NCI-H2171 (cell line): ENCODE measurements at regions not wholly inside any gene's neighbourhood (a gene's known extent, or its start where the extent isn't known, plus 50 kb on each side); places are given as distances from the start of the nearest gene placed in this dataset.
A peak's percentile ranks its signal among the peaks of the same experiment; 100 is the strongest.
"Not testable (repeated sequence)": the region's sequence is repeated elsewhere in the genome, so short reads cannot be mapped to it uniquely, and the experiment has no call there.

ENCODE experiments used
- DNase-seq: peaks from one replicate; lab custom pipeline; 2025; lab: John Stamatoyannopoulos, UW

- DNase-seq, result no peak
Measured at GRCh38 chr16:85441189-85441889, 171.8 kb upstream of the GSE1 start.

GRCh38 chr16:85441890-85442670 is 171.0 kb upstream of the GSE1 start:
- no peak for DNase-seq

- no peak for DNase-seq
Measured at GRCh38 chr16:85443116-85443515, 170.0 kb upstream of the GSE1 start.

- DNase-seq, result no peak
Measured at GRCh38 chr16:85443531-85443930, 169.6 kb upstream of the GSE1 start.

GRCh38 chr16:85445064-85445778 is 167.9 kb upstream of the GSE1 start:
- DNase-seq, result peak; percentile 96

- no peak for DNase-seq
Measured at GRCh38 chr16:85445779-85446222, 167.3 kb upstream of the GSE1 start.

GRCh38 chr16:85446951-85447692 is 166.0 kb upstream of the GSE1 start:
- DNase-seq, result peak; percentile 82

GRCh38 chr16:85447693-85448313 is 165.3 kb upstream of the GSE1 start:
- no peak for DNase-seq

- DNase-seq, result peak; percentile 94
Measured at GRCh38 chr16:85448557-85449190, 164.4 kb upstream of the GSE1 start.

- no peak for DNase-seq
Measured at GRCh38 chr16:85449191-85449884, 163.8 kb upstream of the GSE1 start.

- no peak for DNase-seq
Measured at GRCh38 chr16:85449885-85450245, 163.3 kb upstream of the GSE1 start.

- not testable (repeated sequence) for DNase-seq
Measured at GRCh38 chr16:85451142-85451541, 162.0 kb upstream of the GSE1 start.

- DNase-seq, result no peak
Measured at GRCh38 chr16:85451641-85452363, 161.3 kb upstream of the GSE1 start.

GRCh38 chr16:85452364-85453193 is 160.5 kb upstream of the GSE1 start:
- DNase-seq, result no peak

- no peak for DNase-seq
Measured at GRCh38 chr16:85453194-85453678, 159.9 kb upstream of the GSE1 start.

GRCh38 chr16:85453703-85454102 is 159.4 kb upstream of the GSE1 start:
- no peak for DNase-seq

GRCh38 chr16:85454171-85454872 is 158.8 kb upstream of the GSE1 start:
- no peak for DNase-seq

GRCh38 chr16:85455534-85455933 is 157.6 kb upstream of the GSE1 start:
- DNase-seq, result no peak
